Heart left ventricle (tissue), 13 donors: ENCODE measurements at regions not wholly inside any gene's neighbourhood (a gene's known extent, or its start where the extent isn't known, plus 50 kb on each side); places are given as distances from the start of the nearest gene placed in this dataset.

Experiments
- CTCF ChIP-seq, 12 donors: fragments of 200-600 bp; sonication (generic) in 4 of 12; IDR thresholded peaks; one replicate each; pipeline versions ENCODE4 v1.5.0 to v1.8.0; 2018 to 2022; ENCODE audit warnings: antibody characterized with exemption in 12 of 12, mild to moderate bottlenecking in 5 of 12
- POLR2A ChIP-seq, 2 donors: fragments of 450-650 bp; IDR thresholded peaks; one replicate each; pipeline ENCODE4 v1.6.1; 2017; ENCODE audit warnings: antibody characterized with exemption in 2 of 2, mild to moderate bottlenecking in 2 of 2, moderate library complexity in 2 of 2
- donor health status: ischemic (EF 13 %, LVEDD 7.1; RV severe dilation, severe dysfunction).
- donor health status: DM: no; HTN: yes; CAD: no.
- donor health status: DM: no; HTN: no; CAD: no.
- donor health status: ischemic (EF 25% LVEDD 6.9; RV normal size, moderate dysfunction).
- donor health status: ischemic (EF 25% LVEDD 5.7; RV mildly dilated, moderate dysfunction).
- donor health status: ischemic (EF 35%, LVEDD 5.7; RV mildly dilated, moderate dysfunction).
- donor health status: nonischemic (EF 11% LVEDD 7.7; RV severe dilation, severe dysfunction).
- donor health status: DM: yes; HTN: yes; CAD: no.
- donor health status: PGD.
- donor health status: ischemic (EF 29% LVEDD 5.4; RV normal size, mild dysfunction).
- donor health status: nonischemic (EF 23%, LVEDD 6.1; RV moderate dilation, normal function).

- TF ChIP-seq CTCF (IDR thresholded peaks at IDR 0.05) (no peak), POLR2A (IDR thresholded peaks at IDR 0.05) (no peak)
Observed at GRCh38 chr1:218896202-218896601, 277.5 kb upstream of the LYPLAL1 start.
